B cell (primary cell): ENCODE measurements at regions not wholly inside any gene's neighbourhood (a gene's known extent, or its start where the extent isn't known, plus 50 kb on each side); places are given as distances from the start of the nearest gene placed in this dataset.
"Not testable (repeated sequence)": the region's sequence is repeated elsewhere in the genome, so short reads cannot be mapped to it uniquely, and the experiment has no call there.

Experiments
- ATAC-seq: fragments of 200-7000 bp; cut with Tn5 transposase; one replicate; pipeline ENCODE4 v1.10.0; 2021; ENCODE audit warnings: low read depth, mild to moderate bottlenecking, moderate number of reproducible peaks, moderate library complexity
- CTCF ChIA-PET: fragments of 350-600 bp; sonication (Branson Sonifier 250); formaldehyde crosslinking; loops from one replicate; lab custom pipeline; 2021; ENCODE audit warnings: antibody characterized with exemption, inconsistent platforms; lab: Charles Lee
- POLR2A ChIA-PET: fragments of 350-600 bp; sonication (Branson Sonifier 250); formaldehyde crosslinking; loops from one replicate; lab custom pipeline; 2021; ENCODE audit warnings: antibody characterized with exemption; lab: Charles Lee
- DNase-seq: peaks from one replicate; pipeline ENCODE4 v3.0.0; 2013
- H2AFZ ChIP-seq: 2 replicates; pipeline ENCODE4 v1.6.1; 2012; ENCODE audit warnings: mild to moderate bottlenecking, low read depth, low read length; ENCODE audit not compliant: insufficient read depth, poor library complexity, severe bottlenecking
- H3K27ac ChIP-seq, 2 donors: 1 replicate in 1 of 2; 2 replicates in 1 of 2; pipeline ENCODE4 v1.5.1; 2012 to 2013; ENCODE audit warnings: low read length in 2 of 2, mild to moderate bottlenecking in 2 of 2, moderate library complexity in 1 of 2
- H3K27me3 ChIP-seq, 4 experiments: fragments of 200-600 bp in 1 of 4; sonication (generic) in 1 of 4; replicated peaks in 1 of 4; 1 replicate in 2 of 4; 2 replicates in 2 of 4; pipeline versions ENCODE4 v1.6.1 to v1.7.0; 2013 to 2016; ENCODE audit warnings: low read length in 3 of 4, mild to moderate bottlenecking in 2 of 4, mixed read lengths in 1 of 4, moderate library complexity in 1 of 4; ENCODE audit not compliant: insufficient read depth in 4 of 4, control insufficient read depth in 3 of 4; ENCODE audit errors: control extremely low read depth in 1 of 4
- H3K36me3 ChIP-seq, 2 experiments: replicated peaks in 1 of 2; 1 replicate in 1 of 2; 2 replicates in 1 of 2; pipeline versions ENCODE4 v1.6.1 to v1.7.1; 2013; ENCODE audit warnings: low read length in 1 of 2; ENCODE audit not compliant: insufficient read depth in 2 of 2, control insufficient read depth in 1 of 2; ENCODE audit errors: control extremely low read depth in 1 of 2, extremely low read depth in 1 of 2
- H3K4me1 ChIP-seq, 2 donors: fragments of 200-600 bp in 1 of 2; sonication (generic) in 1 of 2; 1 replicate in 1 of 2; 2 replicates in 1 of 2; pipeline versions ENCODE4 v1.5.1 to v1.6.1; 2013 to 2017; ENCODE audit warnings: low read length in 2 of 2; ENCODE audit not compliant: control insufficient read depth in 2 of 2, insufficient read depth in 2 of 2
- H3K4me2 ChIP-seq: replicated peaks from 2 replicates; pipeline ENCODE3; 2012; ENCODE audit warnings: mild to moderate bottlenecking, low read depth, low read length; ENCODE audit not compliant: poor library complexity, severe bottlenecking
- H3K4me3 ChIP-seq, 5 experiments: fragments of 200-600 bp in 1 of 5; sonication (generic) in 1 of 5; 1 replicate in 3 of 5; 2 replicates in 2 of 5; pipeline versions ENCODE4 v1.5.1 to v1.7.0; 2011 to 2016; ENCODE audit warnings: low read length in 4 of 5, mild to moderate bottlenecking in 4 of 5, low read depth in 2 of 5, control low read depth in 1 of 5, moderate library complexity in 1 of 5; ENCODE audit not compliant: insufficient read depth in 1 of 5; ENCODE audit errors: control extremely low read depth in 1 of 5, extremely low read depth in 1 of 5
- H3K79me2 ChIP-seq: fragments of 200-600 bp; sonication (generic); one replicate; pipeline ENCODE4 v1.6.0; 2016; ENCODE audit warnings: low read length; ENCODE audit not compliant: control insufficient read depth, insufficient read depth
- H3K9ac ChIP-seq: fragments of 200-600 bp; sonication (generic); 2 replicates; pipeline ENCODE4 v1.6.1; 2017; ENCODE audit warnings: mild to moderate bottlenecking, low read length, moderate library complexity
- H3K9me3 ChIP-seq, 3 donors: one replicate each; pipeline versions ENCODE4 v1.6.1 to v1.7.1; 2013; ENCODE audit warnings: low read length in 2 of 3; ENCODE audit not compliant: control insufficient read depth in 2 of 3, insufficient read depth in 1 of 3; ENCODE audit errors: control extremely low read depth in 1 of 3
- H4K20me1 ChIP-seq: 2 replicates; pipeline ENCODE4 v1.6.0; 2012; ENCODE audit warnings: mild to moderate bottlenecking, low read length; ENCODE audit not compliant: insufficient read depth, control insufficient read depth, poor library complexity, severe bottlenecking
- H3K27ac Mint-ChIP-seq: one replicate; pipeline ENCODE4 v1.8.0; 2021; ENCODE audit warnings: mixed read lengths
- H3K27me3 Mint-ChIP-seq: one replicate; pipeline ENCODE4 v1.8.0; 2021; ENCODE audit warnings: mixed read lengths
- H3K4me1 Mint-ChIP-seq: one replicate; pipeline ENCODE4 v1.8.0; 2021; ENCODE audit warnings: mixed read lengths
- H3K4me3 Mint-ChIP-seq: one replicate; pipeline ENCODE4 v1.8.0; 2021; ENCODE audit warnings: mixed read lengths
- H3K9me3 Mint-ChIP-seq: one replicate; pipeline ENCODE4 v1.8.0; 2022; ENCODE audit warnings: mixed read lengths; ENCODE audit not compliant: insufficient read depth
- EZH2 ChIP-seq: IDR thresholded peaks from 2 replicates; pipeline ENCODE4 v1.6.1; 2012; ENCODE audit warnings: borderline replicate concordance, low read depth, mild to moderate bottlenecking, moderate library complexity, low read length; ENCODE audit not compliant: insufficient read depth, poor library complexity, severe bottlenecking
- WGBS: methylation state at CpG from one replicate; pipeline ENCODE4 v1.1.5; 2013; ENCODE audit warnings: missing lambda C conversion rate; ENCODE audit not compliant: insufficient coverage; 5-methylcytosine and 5-hydroxymethylcytosine counted together
- intact Hi-C: fragments of 100-400 bp; cut with micrococcal nuclease; formaldehyde crosslinking; loops from one replicate; pipeline ENCODE4 v1.10.0; 2022
- TF ChIP-seq, protein P1 (sequence below): fragments of 200-600 bp; IDR thresholded peaks from one replicate; pipeline ENCODE4 v1.8.0; 2022; ENCODE audit warnings: antibody characterized with exemption, mild to moderate bottlenecking

DNA sequence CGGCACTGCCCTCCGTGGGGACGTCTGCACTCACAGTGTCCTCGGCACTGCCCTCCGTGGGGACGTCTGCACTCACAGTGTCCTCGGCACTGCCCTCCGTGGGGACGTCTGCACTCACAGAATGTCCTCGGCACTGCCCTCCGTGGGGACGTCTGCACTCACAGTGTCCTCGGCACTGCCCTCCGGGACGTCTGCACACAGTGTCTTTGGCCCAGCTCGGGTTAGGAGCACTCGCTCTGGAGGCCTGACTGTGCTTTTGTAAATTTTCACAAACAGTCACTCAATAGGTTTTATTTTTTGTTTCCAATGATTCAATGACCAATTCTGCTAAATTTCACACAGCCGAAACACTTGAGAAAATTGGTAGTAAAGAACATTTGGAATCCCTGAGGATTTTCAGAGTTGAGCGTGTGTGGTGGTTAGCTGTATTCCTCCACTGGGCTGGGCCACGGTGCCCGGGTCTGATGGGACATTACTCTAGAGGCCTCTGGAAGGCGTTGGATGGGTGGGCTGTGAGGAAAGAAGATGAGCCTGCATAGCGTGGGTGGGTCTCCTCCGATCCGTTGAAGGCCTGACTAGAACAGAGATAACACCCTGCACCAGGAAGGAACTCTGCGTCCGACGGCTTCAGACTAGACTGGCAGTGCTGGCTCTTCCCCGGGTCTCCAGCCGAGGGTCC is 134.8 kb downstream of the RTP5 start:
- Histone ChIP-seq H4K20me1 (no peaks in the 10 kb centered on the region), H3K4me3 (no peak overlapping the region), H3K36me3 (no peaks in the 10 kb centered on the region), H3K27ac (no peak overlapping the region), H3K4me2 (no peak overlapping the region), H3K79me2 (no peaks in the 10 kb centered on the region), H3K27me3 (no peaks in the 10 kb centered on the region), H3K9ac (no peak overlapping the region), H3K4me1 (no peaks in the 10 kb centered on the region), H3K9me3 (no peaks in the 10 kb centered on the region), H2AFZ (no peak overlapping the region)
- DNase-seq (no peak), ATAC-seq (no peak)
- Mint-ChIP-seq H3K4me1 (no peaks in the 10 kb centered on the region), H3K27ac (no peak overlapping the region), H3K4me3 (no peak overlapping the region), H3K27me3 (no peaks in the 10 kb centered on the region), H3K9me3 (no peaks in the 10 kb centered on the region)
- ChIA-PET POLR2A (no interaction called here), CTCF (no interaction called here)
- 92% methylated on average over 21 of the region's 30 CpGs for WGBS
- intact Hi-C loops: no loop called here
- no peak for TF ChIP-seq EZH2
- TF ChIP-seq, protein P1, sequence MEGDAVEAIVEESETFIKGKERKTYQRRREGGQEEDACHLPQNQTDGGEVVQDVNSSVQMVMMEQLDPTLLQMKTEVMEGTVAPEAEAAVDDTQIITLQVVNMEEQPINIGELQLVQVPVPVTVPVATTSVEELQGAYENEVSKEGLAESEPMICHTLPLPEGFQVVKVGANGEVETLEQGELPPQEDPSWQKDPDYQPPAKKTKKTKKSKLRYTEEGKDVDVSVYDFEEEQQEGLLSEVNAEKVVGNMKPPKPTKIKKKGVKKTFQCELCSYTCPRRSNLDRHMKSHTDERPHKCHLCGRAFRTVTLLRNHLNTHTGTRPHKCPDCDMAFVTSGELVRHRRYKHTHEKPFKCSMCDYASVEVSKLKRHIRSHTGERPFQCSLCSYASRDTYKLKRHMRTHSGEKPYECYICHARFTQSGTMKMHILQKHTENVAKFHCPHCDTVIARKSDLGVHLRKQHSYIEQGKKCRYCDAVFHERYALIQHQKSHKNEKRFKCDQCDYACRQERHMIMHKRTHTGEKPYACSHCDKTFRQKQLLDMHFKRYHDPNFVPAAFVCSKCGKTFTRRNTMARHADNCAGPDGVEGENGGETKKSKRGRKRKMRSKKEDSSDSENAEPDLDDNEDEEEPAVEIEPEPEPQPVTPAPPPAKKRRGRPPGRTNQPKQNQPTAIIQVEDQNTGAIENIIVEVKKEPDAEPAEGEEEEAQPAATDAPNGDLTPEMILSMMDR: no peak

DNA sequence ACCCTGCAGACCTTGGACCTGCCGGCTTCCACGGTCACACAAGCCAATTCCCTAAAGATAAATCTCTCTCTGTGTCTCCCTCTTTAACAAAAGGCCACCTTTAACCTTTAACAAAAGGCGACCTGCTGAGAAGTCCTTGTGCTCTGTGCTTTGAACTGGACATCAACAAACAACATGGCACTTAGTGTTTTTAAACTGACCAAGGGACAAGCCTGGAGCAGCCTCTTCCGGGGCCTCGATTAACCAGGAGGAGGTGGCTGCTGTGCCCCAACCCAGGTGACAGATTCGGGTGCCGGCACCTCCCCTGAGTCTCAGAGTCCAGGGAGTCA is 135.3 kb downstream of the RTP5 start:
- no peak overlapping the region for H3K9ac ChIP-seq
- Mint-ChIP-seq H3K9me3 (no peaks in the 10 kb centered on the region), H3K4me1 (no peaks in the 10 kb centered on the region), H3K4me3 (no peak overlapping the region), H3K27ac (no peak overlapping the region), H3K27me3 (no peaks in the 10 kb centered on the region)
- no peak overlapping the region for H3K4me3 ChIP-seq
- H2AFZ ChIP-seq: no peak overlapping the region
- POLR2A ChIA-PET: no interaction called here
- H3K27me3 ChIP-seq: no peaks in the 10 kb centered on the region
- CTCF ChIA-PET: no interaction called here
- no peaks in the 10 kb centered on the region for H3K4me1 ChIP-seq
- H3K79me2 ChIP-seq: no peaks in the 10 kb centered on the region
- WGBS: 92% methylated on average over 7 of the region's 7 CpGs
- no peak overlapping the region for H3K27ac ChIP-seq
- intact Hi-C loops: no loop called here
- H3K36me3 ChIP-seq: no peaks in the 10 kb centered on the region
- peaks cover 0 to 2% (median 0%) of the 10 kb centered on the region in 3 donors for H3K9me3 ChIP-seq
- H3K4me2 ChIP-seq: no peak overlapping the region
- TF ChIP-seq EZH2: no peak
- TF ChIP-seq, protein P1: no peak
- DNase-seq: no peak
- no peak for ATAC-seq
- H4K20me1 ChIP-seq: no peaks in the 10 kb centered on the region

DNA sequence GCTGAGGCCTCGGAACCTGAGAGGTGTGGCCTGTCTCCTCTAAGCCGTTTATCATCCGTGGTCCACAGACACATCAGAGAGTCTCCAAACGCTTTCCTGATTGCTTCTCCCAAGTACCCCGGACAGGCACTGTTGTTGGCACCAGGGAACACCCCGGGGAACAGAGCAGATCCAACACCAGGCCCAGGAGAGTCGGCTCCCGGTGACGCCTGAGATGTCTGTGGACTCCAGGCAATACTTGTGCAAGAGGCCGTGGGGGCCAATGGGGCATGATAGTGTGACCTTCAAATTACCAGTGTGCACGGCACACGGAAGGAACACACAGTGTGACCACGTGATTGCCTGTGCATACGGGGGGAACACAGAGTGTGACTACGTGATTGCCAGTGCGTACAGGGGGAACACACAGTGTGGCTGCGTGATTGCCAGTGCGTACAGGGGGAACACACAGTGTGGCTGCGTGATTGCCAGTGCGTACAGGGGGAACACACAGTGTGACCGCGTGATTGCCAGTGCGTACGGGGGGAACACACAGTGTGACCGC is 136.6 kb downstream of the RTP5 start:
- POLR2A ChIA-PET, H3K9me3 Mint-ChIP-seq, H3K9me3 ChIP-seq, H3K36me3 ChIP-seq, H4K20me1 ChIP-seq, H2AFZ ChIP-seq, H3K9ac ChIP-seq, H3K27me3 ChIP-seq, intact Hi-C loops, H3K27ac Mint-ChIP-seq, H3K4me1 ChIP-seq, H3K79me2 ChIP-seq, H3K4me1 Mint-ChIP-seq, CTCF ChIA-PET, H3K27me3 Mint-ChIP-seq, H3K27ac ChIP-seq, DNase-seq, H3K4me3 Mint-ChIP-seq, ATAC-seq, H3K4me3 ChIP-seq, H3K4me2 ChIP-seq: not testable (repeated sequence)
- WGBS: 86% methylated on average over 12 of the region's 25 CpGs
